ENCODE measurements at regions not wholly inside any gene's neighbourhood (a gene's known extent, or its start where the extent isn't known, plus 50 kb on each side); places are given as distances from the start of the nearest gene placed in this dataset.

- no peak for DNase-seq (ENCODE audit: low read depth in 2 of 2)
- H3K4me3 ChIP-seq (replicated peaks in 1 of 2; ENCODE audit: low read depth in 2 of 2, low read length in 2 of 2), result no peak overlapping the region
- TF ChIP-seq CTCF (IDR thresholded peaks at IDR 0.05; ENCODE audit: low read depth, low read length), result no peak
Observed at GRCh38 chr1:104488296-104489015, 738.8 kb downstream of the AMY1C start.

- no peak for DNase-seq (ENCODE audit: low read depth in 2 of 2)
- TF ChIP-seq CTCF (IDR thresholded peaks at IDR 0.05; ENCODE audit: low read depth, low read length), result no peak
- no peak overlapping the region for H3K4me3 ChIP-seq (replicated peaks in 1 of 2; ENCODE audit: low read depth in 2 of 2, low read length in 2 of 2)
Observed at GRCh38 chr1:104526158-104526795, 776.6 kb downstream of the AMY1C start.

GRCh38 chr1:104531990-104532389 lies 782.3 kb downstream of the AMY1C start:
- TF ChIP-seq CTCF (IDR thresholded peaks at IDR 0.05; ENCODE audit: low read depth, low read length), result no peak
- no peak for DNase-seq (ENCODE audit: low read depth in 2 of 2)
- no peak overlapping the region for H3K4me3 ChIP-seq (replicated peaks in 1 of 2; ENCODE audit: low read depth in 2 of 2, low read length in 2 of 2)

- no peak for DNase-seq (ENCODE audit: low read depth in 2 of 2)
Observed at GRCh38 chr1:104574620-104575019, 824.9 kb downstream of the AMY1C start.

GRCh38 chr1:104592926-104593325 lies 843.2 kb downstream of the AMY1C start:
- DNase-seq (ENCODE audit: low read depth in 2 of 2), result no peak
- no peak for TF ChIP-seq CTCF (IDR thresholded peaks at IDR 0.05; ENCODE audit: low read depth, low read length)
- H3K4me3 ChIP-seq (replicated peaks in 1 of 2; ENCODE audit: low read depth in 2 of 2, low read length in 2 of 2), result no peak overlapping the region

More at GRCh38 chr1:104574620-104575019, 824.9 kb downstream of the AMY1C start:
- no peak for TF ChIP-seq CTCF (IDR thresholded peaks at IDR 0.05; ENCODE audit: low read depth, low read length)
- H3K4me3 ChIP-seq (replicated peaks in 1 of 2; ENCODE audit: low read depth in 2 of 2, low read length in 2 of 2), result no peak overlapping the region

- no peak for DNase-seq (ENCODE audit: low read depth in 2 of 2)
- H3K4me3 ChIP-seq (replicated peaks in 1 of 2; ENCODE audit: low read depth in 2 of 2, low read length in 2 of 2), result no peak overlapping the region
- no peak for TF ChIP-seq CTCF (IDR thresholded peaks at IDR 0.05; ENCODE audit: low read depth, low read length)
Observed at GRCh38 chr1:104593413-104594187, 843.9 kb downstream of the AMY1C start.

Measured in cardiac fibroblast (primary cell).